Hepatocyte (in vitro differentiated cells): ENCODE measurements at regions not wholly inside any gene's neighbourhood (a gene's known extent, or its start where the extent isn't known, plus 50 kb on each side); places are given as distances from the start of the nearest gene placed in this dataset.

Source experiments
- EZH2 ChIP-seq: fragments of 200-600 bp; sonication (generic); IDR thresholded peaks from 2 replicates; pipeline ENCODE4 v1.6.1; 2016; ENCODE audit warnings: antibody characterized with exemption, mild to moderate bottlenecking, borderline replicate concordance
- TF ChIP-seq, protein P1 (sequence below): fragments of 200-600 bp; sonication (generic); IDR thresholded peaks from 2 replicates; pipeline ENCODE4 v1.5.1; 2016; ENCODE audit warnings: antibody characterized with exemption, mild to moderate bottlenecking; ENCODE audit not compliant: poor library complexity

GRCh38 chr18:77341527-77342325 lies 92.1 kb downstream of the GALR1 start:
- TF ChIP-seq, protein P1, sequence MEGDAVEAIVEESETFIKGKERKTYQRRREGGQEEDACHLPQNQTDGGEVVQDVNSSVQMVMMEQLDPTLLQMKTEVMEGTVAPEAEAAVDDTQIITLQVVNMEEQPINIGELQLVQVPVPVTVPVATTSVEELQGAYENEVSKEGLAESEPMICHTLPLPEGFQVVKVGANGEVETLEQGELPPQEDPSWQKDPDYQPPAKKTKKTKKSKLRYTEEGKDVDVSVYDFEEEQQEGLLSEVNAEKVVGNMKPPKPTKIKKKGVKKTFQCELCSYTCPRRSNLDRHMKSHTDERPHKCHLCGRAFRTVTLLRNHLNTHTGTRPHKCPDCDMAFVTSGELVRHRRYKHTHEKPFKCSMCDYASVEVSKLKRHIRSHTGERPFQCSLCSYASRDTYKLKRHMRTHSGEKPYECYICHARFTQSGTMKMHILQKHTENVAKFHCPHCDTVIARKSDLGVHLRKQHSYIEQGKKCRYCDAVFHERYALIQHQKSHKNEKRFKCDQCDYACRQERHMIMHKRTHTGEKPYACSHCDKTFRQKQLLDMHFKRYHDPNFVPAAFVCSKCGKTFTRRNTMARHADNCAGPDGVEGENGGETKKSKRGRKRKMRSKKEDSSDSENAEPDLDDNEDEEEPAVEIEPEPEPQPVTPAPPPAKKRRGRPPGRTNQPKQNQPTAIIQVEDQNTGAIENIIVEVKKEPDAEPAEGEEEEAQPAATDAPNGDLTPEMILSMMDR: no peak
- TF ChIP-seq EZH2: no peak
